MM.1S (cell line): ENCODE measurements at regions not wholly inside any gene's neighbourhood (a gene's known extent, or its start where the extent isn't known, plus 50 kb on each side); places are given as distances from the start of the nearest gene placed in this dataset.

Source experiments
- EZH2 ChIP-seq: fragments of 300-600 bp; sonication (generic); optimal IDR thresholded peaks from 2 replicates; pipeline ENCODE3; 2017; ENCODE audit warnings: low read depth, mild to moderate bottlenecking, antibody characterized with exemption, low read length, mixed read lengths
- EZH2phosphoT487 ChIP-seq: fragments of 300-600 bp; sonication (generic); IDR thresholded peaks from 2 replicates; pipeline ENCODE4 v1.6.1; 2018; ENCODE audit warnings: antibody characterized with exemption, low read length
- TF ChIP-seq, protein P1 (sequence below): fragments of 300-600 bp; sonication (generic); IDR thresholded peaks from 2 replicates; pipeline ENCODE4 v1.5.1; 2016; ENCODE audit warnings: antibody characterized with exemption, low read length, mixed read lengths

DNA sequence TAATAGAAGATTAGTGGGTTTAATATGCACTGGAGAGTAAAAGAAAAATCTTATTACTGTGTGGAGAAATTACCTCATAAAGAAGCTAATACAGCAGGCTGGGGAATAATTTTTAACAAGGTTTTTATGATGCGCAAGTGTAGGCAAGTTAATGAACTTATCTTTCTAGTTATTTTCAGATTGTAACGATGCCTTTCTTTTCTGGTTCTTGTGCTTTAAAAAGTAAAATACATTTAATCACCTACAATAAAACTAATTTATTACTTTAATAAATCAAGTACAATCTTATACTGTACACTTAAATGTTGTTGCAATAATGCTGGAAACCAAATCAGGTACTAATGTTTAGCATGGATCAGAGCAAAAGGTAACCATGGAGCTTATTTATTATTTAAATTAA lies 266.6 kb downstream of the ZIC1 start:
- TF ChIP-seq, protein P1, sequence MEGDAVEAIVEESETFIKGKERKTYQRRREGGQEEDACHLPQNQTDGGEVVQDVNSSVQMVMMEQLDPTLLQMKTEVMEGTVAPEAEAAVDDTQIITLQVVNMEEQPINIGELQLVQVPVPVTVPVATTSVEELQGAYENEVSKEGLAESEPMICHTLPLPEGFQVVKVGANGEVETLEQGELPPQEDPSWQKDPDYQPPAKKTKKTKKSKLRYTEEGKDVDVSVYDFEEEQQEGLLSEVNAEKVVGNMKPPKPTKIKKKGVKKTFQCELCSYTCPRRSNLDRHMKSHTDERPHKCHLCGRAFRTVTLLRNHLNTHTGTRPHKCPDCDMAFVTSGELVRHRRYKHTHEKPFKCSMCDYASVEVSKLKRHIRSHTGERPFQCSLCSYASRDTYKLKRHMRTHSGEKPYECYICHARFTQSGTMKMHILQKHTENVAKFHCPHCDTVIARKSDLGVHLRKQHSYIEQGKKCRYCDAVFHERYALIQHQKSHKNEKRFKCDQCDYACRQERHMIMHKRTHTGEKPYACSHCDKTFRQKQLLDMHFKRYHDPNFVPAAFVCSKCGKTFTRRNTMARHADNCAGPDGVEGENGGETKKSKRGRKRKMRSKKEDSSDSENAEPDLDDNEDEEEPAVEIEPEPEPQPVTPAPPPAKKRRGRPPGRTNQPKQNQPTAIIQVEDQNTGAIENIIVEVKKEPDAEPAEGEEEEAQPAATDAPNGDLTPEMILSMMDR: no peak
- TF ChIP-seq EZH2phosphoT487 (no peak), EZH2 (no peak)
